SH-SY5Y (cell line): ENCODE measurements at regions not wholly inside any gene's neighbourhood (a gene's known extent, or its start where the extent isn't known, plus 50 kb on each side); places are given as distances from the start of the nearest gene placed in this dataset.

Source experiments
- GATA2 ChIP-seq: IDR thresholded peaks from 2 replicates; pipeline ENCODE4 v1.6.1; 2011; ENCODE audit warnings: mild to moderate bottlenecking, low read depth, low read length
- GATA3 ChIP-seq: IDR thresholded peaks from 2 replicates; pipeline ENCODE4 v1.6.1; 2011; ENCODE audit warnings: low read depth, mild to moderate bottlenecking, low read length, moderate library complexity

- TF ChIP-seq GATA3 = no peak
- no peak for TF ChIP-seq GATA2
These were observed 665.4 kb downstream of the XIRP2 start for GRCh38 chr2:167553635-167554034.
